C4-2B (cell line): ENCODE measurements at regions not wholly inside any gene's neighbourhood (a gene's known extent, or its start where the extent isn't known, plus 50 kb on each side); places are given as distances from the start of the nearest gene placed in this dataset.

Source experiments
- H3K27ac ChIP-seq: fragments of 450-650 bp; 2 replicates; pipeline ENCODE4 v1.5.1; 2017
- ZFX ChIP-seq: fragments of 450-650 bp; IDR thresholded peaks from 2 replicates; pipeline ENCODE4 v1.6.1; 2017
- TF ChIP-seq, protein P1 (sequence below): fragments of 450-650 bp; conservative IDR thresholded peaks from 2 replicates; pipeline ENCODE4 v1.5.1; 2017; ENCODE audit warnings: mild to moderate bottlenecking

DNA sequence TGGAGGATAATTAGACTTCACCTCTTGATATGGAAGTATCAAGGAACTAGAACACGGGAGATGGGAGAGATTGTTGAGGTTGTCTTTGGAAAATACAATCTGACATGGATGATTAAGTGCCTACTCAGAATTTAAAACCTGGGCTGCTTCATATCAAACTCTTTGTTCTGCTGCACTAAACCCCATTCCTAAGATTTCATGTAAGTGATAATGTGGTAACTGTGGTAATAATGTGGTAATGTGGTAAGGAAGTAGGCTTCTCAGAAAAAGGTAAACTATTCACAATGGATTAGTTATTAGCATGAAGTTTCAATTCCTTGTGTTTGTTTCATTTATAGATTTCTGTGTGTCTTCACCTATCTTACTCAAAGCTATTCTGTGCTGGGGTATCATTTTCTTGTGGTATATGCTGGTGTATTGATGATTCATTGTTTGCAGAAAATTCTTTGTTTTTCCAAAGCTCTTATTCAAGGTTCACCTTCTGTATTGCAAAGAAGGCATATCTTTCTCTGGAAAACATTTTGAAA is 129.9 kb upstream of the TAC1 start:
- H3K27ac ChIP-seq = no peak overlapping the region
- no peak for TF ChIP-seq ZFX
- TF ChIP-seq, protein P1, sequence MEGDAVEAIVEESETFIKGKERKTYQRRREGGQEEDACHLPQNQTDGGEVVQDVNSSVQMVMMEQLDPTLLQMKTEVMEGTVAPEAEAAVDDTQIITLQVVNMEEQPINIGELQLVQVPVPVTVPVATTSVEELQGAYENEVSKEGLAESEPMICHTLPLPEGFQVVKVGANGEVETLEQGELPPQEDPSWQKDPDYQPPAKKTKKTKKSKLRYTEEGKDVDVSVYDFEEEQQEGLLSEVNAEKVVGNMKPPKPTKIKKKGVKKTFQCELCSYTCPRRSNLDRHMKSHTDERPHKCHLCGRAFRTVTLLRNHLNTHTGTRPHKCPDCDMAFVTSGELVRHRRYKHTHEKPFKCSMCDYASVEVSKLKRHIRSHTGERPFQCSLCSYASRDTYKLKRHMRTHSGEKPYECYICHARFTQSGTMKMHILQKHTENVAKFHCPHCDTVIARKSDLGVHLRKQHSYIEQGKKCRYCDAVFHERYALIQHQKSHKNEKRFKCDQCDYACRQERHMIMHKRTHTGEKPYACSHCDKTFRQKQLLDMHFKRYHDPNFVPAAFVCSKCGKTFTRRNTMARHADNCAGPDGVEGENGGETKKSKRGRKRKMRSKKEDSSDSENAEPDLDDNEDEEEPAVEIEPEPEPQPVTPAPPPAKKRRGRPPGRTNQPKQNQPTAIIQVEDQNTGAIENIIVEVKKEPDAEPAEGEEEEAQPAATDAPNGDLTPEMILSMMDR = no peak

DNA sequence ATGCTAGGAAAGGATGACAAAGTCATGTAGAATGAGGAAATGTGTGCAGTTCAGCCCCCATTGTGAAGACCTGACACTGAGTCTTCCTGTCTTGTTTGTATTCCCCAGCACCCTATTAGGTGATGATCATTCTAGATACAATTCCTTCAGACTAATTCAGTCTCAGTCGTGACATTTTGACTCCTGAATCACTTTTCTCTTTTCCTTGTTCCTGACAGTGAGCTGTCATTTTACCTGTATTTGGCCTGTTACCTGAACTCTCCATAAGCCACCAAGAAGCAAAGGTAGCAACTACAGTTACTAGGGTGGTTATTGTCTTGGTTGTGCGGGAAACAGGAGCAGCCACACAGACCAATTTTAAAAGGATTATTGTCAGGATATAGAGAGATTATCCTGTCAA is 111.4 kb upstream of the TAC1 start:
- H3K27ac ChIP-seq = no peak overlapping the region
- no peak for TF ChIP-seq ZFX
- TF ChIP-seq, protein P1 = no peak

DNA sequence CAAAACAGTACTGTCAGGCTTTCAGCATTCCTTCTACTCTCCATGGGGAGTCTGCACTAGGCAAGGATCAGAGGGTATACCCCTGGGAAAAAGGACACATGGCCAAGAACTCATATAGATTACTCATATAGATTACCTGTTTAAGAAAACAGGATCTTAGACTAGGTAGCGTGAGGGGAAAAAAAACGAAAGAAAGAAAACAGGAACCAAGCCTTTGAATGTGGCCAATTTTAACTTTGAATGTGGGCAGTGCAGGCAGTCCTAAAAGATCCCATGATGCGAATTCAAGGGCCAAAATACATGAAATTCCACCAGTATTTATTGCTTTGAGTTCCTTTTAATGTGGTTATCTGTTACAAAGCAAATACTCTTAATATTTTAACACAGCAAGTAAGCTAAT is 108.6 kb upstream of the TAC1 start:
- no peak overlapping the region for H3K27ac ChIP-seq
- TF ChIP-seq ZFX = no peak
- TF ChIP-seq, protein P1 = no peak

GRCh38 chr7:97630116-97630515 is 101.8 kb upstream of the TAC1 start:
- no peak for TF ChIP-seq ZFX
- TF ChIP-seq, protein P1 = no peak

DNA sequence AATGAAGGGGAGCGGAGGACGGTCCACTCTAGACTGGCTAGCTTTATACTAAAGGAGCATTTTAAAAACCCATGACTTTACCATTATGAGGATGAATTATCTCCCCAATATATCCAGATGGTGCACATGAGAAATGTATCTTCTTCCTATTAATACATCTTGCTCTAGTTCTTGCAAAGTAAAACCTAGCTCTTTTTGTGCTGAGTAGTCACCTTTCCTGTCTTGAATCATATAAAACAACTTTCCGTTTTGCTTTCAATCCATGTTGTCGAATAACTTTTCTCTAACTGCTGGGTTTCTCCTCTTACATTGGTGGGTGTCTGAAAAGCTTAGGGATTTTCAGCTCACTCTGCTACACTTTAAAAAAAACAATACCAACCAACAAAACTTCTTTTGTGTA is 96.3 kb upstream of the TAC1 start:
- no peak overlapping the region for H3K27ac ChIP-seq
- TF ChIP-seq, protein P1 = no peak
- no peak for TF ChIP-seq ZFX

More at GRCh38 chr7:97630116-97630515, 101.8 kb upstream of the TAC1 start:
- H3K27ac ChIP-seq = no peak overlapping the region

DNA sequence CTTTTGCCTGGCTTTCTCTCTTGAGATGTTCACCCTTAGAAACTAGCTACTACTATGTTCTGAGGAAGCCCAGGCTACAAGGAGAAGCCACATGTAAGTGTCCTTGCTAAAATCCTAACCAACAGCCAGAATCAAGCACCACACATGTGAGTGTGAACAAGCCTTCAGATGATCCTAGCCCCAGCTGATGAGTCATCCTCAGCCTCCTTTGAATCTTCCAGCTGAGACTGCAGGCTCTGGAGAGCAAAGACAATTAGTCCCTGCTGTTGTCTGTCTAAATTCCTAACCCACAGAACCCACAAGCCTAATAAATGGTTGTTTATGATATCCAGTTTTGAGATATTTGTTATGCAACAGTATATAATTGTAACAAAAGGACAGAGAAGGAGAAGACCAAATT is 92.8 kb upstream of the TAC1 start:
- no peak for TF ChIP-seq ZFX
- TF ChIP-seq, protein P1 = no peak
- no peak overlapping the region for H3K27ac ChIP-seq

- TF ChIP-seq, protein P1 = no peak
- TF ChIP-seq ZFX = no peak
- H3K27ac ChIP-seq = no peak overlapping the region
These were observed 72.4 kb upstream of the TAC1 start for GRCh38 chr7:97659363-97660045.
